GM23248 (cell line): ENCODE measurements at regions not wholly inside any gene's neighbourhood (a gene's known extent, or its start where the extent isn't known, plus 50 kb on each side); places are given as distances from the start of the nearest gene placed in this dataset.

Experiments used
- EZH2 ChIP-seq: fragments of 200-600 bp; sonication (generic); IDR thresholded peaks from 2 replicates; pipeline ENCODE4 v1.6.1; 2018; ENCODE audit warnings: antibody characterized with exemption, mild to moderate bottlenecking; ENCODE audit not compliant: insufficient read depth, poor library complexity, severe bottlenecking
- EZH2phosphoT487 ChIP-seq: fragments of 200-600 bp; sonication (generic); IDR thresholded peaks from 2 replicates; pipeline ENCODE4 v1.6.1; 2018; ENCODE audit warnings: antibody characterized with exemption, moderate library complexity, mild to moderate bottlenecking, low read depth; ENCODE audit not compliant: insufficient read depth

GRCh38 chr1:83571536-83571935 lies 427.4 kb downstream of the TTLL7 start:
- TF ChIP-seq EZH2 (no peak), EZH2phosphoT487 (no peak)
